GM13976 (cell line): ENCODE measurements at regions not wholly inside any gene's neighbourhood (a gene's known extent, or its start where the extent isn't known, plus 50 kb on each side); places are given as distances from the start of the nearest gene placed in this dataset.

ENCODE experiments used
- DNase-seq: peaks from one replicate; pipeline ENCODE4 v3.0.0; 2012; ENCODE audit warnings: low spot score
- CTCF ChIP-seq: IDR thresholded peaks from 2 replicates; pipeline ENCODE4 v1.5.1; 2012; ENCODE audit warnings: borderline replicate concordance, mild to moderate bottlenecking; ENCODE audit not compliant: insufficient read depth; ENCODE audit errors: extremely low read depth, missing control alignments, control extremely low read depth
- in situ Hi-C: fragments of 300-500 bp; cut with MboI; formaldehyde crosslinking; loops from one replicate; pipeline ENCODE4 v1.12.0; 2022; ENCODE audit warnings: low sequenced_read_pairs, mixed read lengths, inconsistent platforms; ENCODE audit not compliant: unreplicated experiment

- in situ Hi-C loops, result no loop called here
- DNase-seq, result no peak
- no peak for TF ChIP-seq CTCF
Measured at GRCh38 chr2:107111623-107112022, 225.7 kb upstream of the ST6GAL2 start.

- in situ Hi-C loops, result no loop called here
- TF ChIP-seq CTCF, result no peak
- DNase-seq, result no peak
Measured at GRCh38 chr2:107112561-107112960, 226.6 kb upstream of the ST6GAL2 start.

GRCh38 chr2:107128381-107128780 lies 242.4 kb upstream of the ST6GAL2 start:
- no peak for DNase-seq
- in situ Hi-C loops, result no loop called here
- no peak for TF ChIP-seq CTCF

- DNase-seq, result peak; percentile 16
- in situ Hi-C loops, result no loop called here
- no peak for TF ChIP-seq CTCF
Measured at GRCh38 chr2:107132070-107132469, 246.1 kb upstream of the ST6GAL2 start.

GRCh38 chr2:107132746-107133145 lies 246.8 kb upstream of the ST6GAL2 start:
- no peak for DNase-seq
- in situ Hi-C loops, result no loop called here
- no peak for TF ChIP-seq CTCF

GRCh38 chr2:107133412-107133811 lies 247.4 kb upstream of the ST6GAL2 start:
- TF ChIP-seq CTCF, result no peak
- DNase-seq, result no peak
- in situ Hi-C loops, result no loop called here

- TF ChIP-seq CTCF, result no peak
- in situ Hi-C loops, result no loop called here
- no peak for DNase-seq
Measured at GRCh38 chr2:107136733-107137132, 250.8 kb upstream of the ST6GAL2 start.
